Liver (tissue), 7 donors: ENCODE measurements at regions not wholly inside any gene's neighbourhood (a gene's known extent, or its start where the extent isn't known, plus 50 kb on each side); places are given as distances from the start of the nearest gene placed in this dataset.

ENCODE experiments used
- DNase-seq: peaks from one replicate; pipeline ENCODE4 v3.0.0-alpha.2; 2017; ENCODE audit warnings: low spot score
- H3K27ac ChIP-seq, 2 donors: one replicate each; pipeline ENCODE4 v1.7.0; 2013; ENCODE audit warnings: inconsistent platforms in 2 of 2, low read length in 2 of 2, control low read depth in 1 of 2, low read depth in 1 of 2, mild to moderate bottlenecking in 1 of 2
- H3K27me3 ChIP-seq, 4 donors: one replicate each; pipeline versions ENCODE4 v1.6.1 to v1.7.0; 2013; ENCODE audit warnings: low read length in 3 of 4, inconsistent platforms in 1 of 4, mild to moderate bottlenecking in 1 of 4, moderate library complexity in 1 of 4; ENCODE audit not compliant: control insufficient read depth in 4 of 4, insufficient read depth in 4 of 4
- H3K36me3 ChIP-seq, 4 donors: one replicate each; pipeline versions ENCODE4 v1.6.1 to v1.7.0; 2013; ENCODE audit warnings: low read length in 3 of 4, mild to moderate bottlenecking in 3 of 4, low read depth in 1 of 4, moderate library complexity in 1 of 4; ENCODE audit not compliant: control insufficient read depth in 4 of 4, insufficient read depth in 3 of 4
- H3K4me1 ChIP-seq, 4 donors: one replicate each; pipeline versions ENCODE4 v1.6.1 to v1.7.0; 2013; ENCODE audit warnings: low read length in 3 of 4, mild to moderate bottlenecking in 3 of 4, moderate library complexity in 1 of 4; ENCODE audit not compliant: control insufficient read depth in 4 of 4, insufficient read depth in 4 of 4
- H3K4me3 ChIP-seq, 3 donors: one replicate each; pipeline versions ENCODE4 v1.6.1 to v1.7.0; 2013; ENCODE audit warnings: low read length in 3 of 3, control low read depth in 1 of 3, low read depth in 1 of 3, mild to moderate bottlenecking in 1 of 3
- H3K9ac ChIP-seq, 2 donors: one replicate each; pipeline ENCODE4 v1.7.0; 2013; ENCODE audit warnings: low read length in 2 of 2, mild to moderate bottlenecking in 2 of 2, moderate library complexity in 2 of 2, control low read depth in 1 of 2, low read depth in 1 of 2
- H3K9me3 ChIP-seq, 4 donors: one replicate each; pipeline versions ENCODE4 v1.6.1 to v1.7.0; 2013; ENCODE audit warnings: low read length in 3 of 4; ENCODE audit not compliant: control insufficient read depth in 4 of 4
- EGR1 ChIP-seq, 2 donors: IDR thresholded peaks; 2 replicates each; pipeline ENCODE4 v1.6.1; 2016 to 2018; ENCODE audit warnings: antibody characterized with exemption in 2 of 2, low read depth in 2 of 2
- FOXA1 ChIP-seq: IDR thresholded peaks from 2 replicates; pipeline ENCODE4 v1.6.1; 2016; ENCODE audit warnings: antibody characterized with exemption
- FOXA2 ChIP-seq: IDR thresholded peaks from 2 replicates; pipeline ENCODE4 v1.6.1; 2016; ENCODE audit warnings: antibody characterized with exemption
- GABPA ChIP-seq, 2 donors: IDR thresholded peaks in 1 of 2; conservative IDR thresholded peaks in 1 of 2; 2 replicates each; pipeline ENCODE4 v1.6.1; 2016; ENCODE audit warnings: antibody characterized with exemption in 2 of 2, mild to moderate bottlenecking in 1 of 2, moderate library complexity in 1 of 2
- HNF4A ChIP-seq, 2 donors: conservative IDR thresholded peaks; 2 replicates each; pipeline ENCODE4 v1.6.1; 2016; ENCODE audit warnings: antibody characterized with exemption in 2 of 2, mild to moderate bottlenecking in 2 of 2
- HNF4G ChIP-seq: IDR thresholded peaks from 2 replicates; pipeline ENCODE4 v1.6.1; 2016; ENCODE audit warnings: antibody characterized with exemption
- JUND ChIP-seq, 2 donors: IDR thresholded peaks; 2 replicates each; pipeline ENCODE4 v1.6.1; 2016; ENCODE audit warnings: antibody characterized with exemption in 2 of 2
- NR2F2 ChIP-seq: IDR thresholded peaks from 2 replicates; pipeline ENCODE4 v1.6.1; 2016; ENCODE audit warnings: antibody characterized with exemption
- RAD21 ChIP-seq, 2 donors: IDR thresholded peaks; 2 replicates each; pipeline ENCODE4 v1.6.1; 2016; ENCODE audit warnings: antibody characterized with exemption in 2 of 2, mild to moderate bottlenecking in 2 of 2
- RXRA ChIP-seq, 2 donors: IDR thresholded peaks; 2 replicates each; pipeline ENCODE4 v1.6.1; 2017 to 2018; ENCODE audit warnings: antibody characterized with exemption in 2 of 2, mild to moderate bottlenecking in 1 of 2
- SP1 ChIP-seq: IDR thresholded peaks from 2 replicates; pipeline ENCODE4 v1.6.1; 2018; ENCODE audit warnings: antibody characterized with exemption, mild to moderate bottlenecking
- TAF1 ChIP-seq: conservative IDR thresholded peaks from 2 replicates; pipeline ENCODE4 v1.6.1; 2016; ENCODE audit warnings: antibody characterized with exemption, mild to moderate bottlenecking
- WGBS: extraction: QIAGEN DNeasy Blood & Tissue Kit; methylation state at CpG from one replicate; pipeline ENCODE4 v1.1.7; 2013; 5-methylcytosine and 5-hydroxymethylcytosine counted together
- TF ChIP-seq, protein P1 (sequence below): IDR thresholded peaks from 2 replicates; pipeline ENCODE4 v1.6.1; 2016; ENCODE audit warnings: antibody characterized with exemption, mild to moderate bottlenecking
- TF ChIP-seq, protein P2 (sequence below): IDR thresholded peaks from 2 replicates; pipeline ENCODE4 v1.6.1; 2016; ENCODE audit warnings: antibody characterized with exemption
- TF ChIP-seq, protein P3 (sequence below): IDR thresholded peaks from 2 replicates; pipeline ENCODE4 v1.6.1; 2016; ENCODE audit warnings: antibody characterized with exemption
- donor health status: healthy.
- donor health status: healthy.
- donor health status: healthy.
- donor health status: healthy.

GRCh38 chr7:53110425-53110824, 75.0 kb downstream of the POM121L12 start (continued):
- TF ChIP-seq, protein P1, sequence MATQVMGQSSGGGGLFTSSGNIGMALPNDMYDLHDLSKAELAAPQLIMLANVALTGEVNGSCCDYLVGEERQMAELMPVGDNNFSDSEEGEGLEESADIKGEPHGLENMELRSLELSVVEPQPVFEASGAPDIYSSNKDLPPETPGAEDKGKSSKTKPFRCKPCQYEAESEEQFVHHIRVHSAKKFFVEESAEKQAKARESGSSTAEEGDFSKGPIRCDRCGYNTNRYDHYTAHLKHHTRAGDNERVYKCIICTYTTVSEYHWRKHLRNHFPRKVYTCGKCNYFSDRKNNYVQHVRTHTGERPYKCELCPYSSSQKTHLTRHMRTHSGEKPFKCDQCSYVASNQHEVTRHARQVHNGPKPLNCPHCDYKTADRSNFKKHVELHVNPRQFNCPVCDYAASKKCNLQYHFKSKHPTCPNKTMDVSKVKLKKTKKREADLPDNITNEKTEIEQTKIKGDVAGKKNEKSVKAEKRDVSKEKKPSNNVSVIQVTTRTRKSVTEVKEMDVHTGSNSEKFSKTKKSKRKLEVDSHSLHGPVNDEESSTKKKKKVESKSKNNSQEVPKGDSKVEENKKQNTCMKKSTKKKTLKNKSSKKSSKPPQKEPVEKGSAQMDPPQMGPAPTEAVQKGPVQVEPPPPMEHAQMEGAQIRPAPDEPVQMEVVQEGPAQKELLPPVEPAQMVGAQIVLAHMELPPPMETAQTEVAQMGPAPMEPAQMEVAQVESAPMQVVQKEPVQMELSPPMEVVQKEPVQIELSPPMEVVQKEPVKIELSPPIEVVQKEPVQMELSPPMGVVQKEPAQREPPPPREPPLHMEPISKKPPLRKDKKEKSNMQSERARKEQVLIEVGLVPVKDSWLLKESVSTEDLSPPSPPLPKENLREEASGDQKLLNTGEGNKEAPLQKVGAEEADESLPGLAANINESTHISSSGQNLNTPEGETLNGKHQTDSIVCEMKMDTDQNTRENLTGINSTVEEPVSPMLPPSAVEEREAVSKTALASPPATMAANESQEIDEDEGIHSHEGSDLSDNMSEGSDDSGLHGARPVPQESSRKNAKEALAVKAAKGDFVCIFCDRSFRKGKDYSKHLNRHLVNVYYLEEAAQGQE = no peak
- TF ChIP-seq NR2F2 (no peak), FOXA2 (no peak), EGR1 (IDR thresholded peaks at IDR 0.05; ENCODE audit: low read depth in 2 of 2) (no peak), RXRA (IDR thresholded peaks at IDR 0.05) (no peak), GABPA (IDR thresholded peaks at IDR 0.05 in 1 of 2, conservative IDR thresholded peaks at IDR 0.05 in 1 of 2) (no peak), HNF4A (conservative IDR thresholded peaks at IDR 0.05) (no peak), SP1 (no peak), HNF4G (no peak), JUND (IDR thresholded peaks at IDR 0.05) (no peak)
- TF ChIP-seq, protein P2, sequence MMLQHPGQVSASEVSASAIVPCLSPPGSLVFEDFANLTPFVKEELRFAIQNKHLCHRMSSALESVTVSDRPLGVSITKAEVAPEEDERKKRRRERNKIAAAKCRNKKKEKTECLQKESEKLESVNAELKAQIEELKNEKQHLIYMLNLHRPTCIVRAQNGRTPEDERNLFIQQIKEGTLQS = no peak

DNA sequence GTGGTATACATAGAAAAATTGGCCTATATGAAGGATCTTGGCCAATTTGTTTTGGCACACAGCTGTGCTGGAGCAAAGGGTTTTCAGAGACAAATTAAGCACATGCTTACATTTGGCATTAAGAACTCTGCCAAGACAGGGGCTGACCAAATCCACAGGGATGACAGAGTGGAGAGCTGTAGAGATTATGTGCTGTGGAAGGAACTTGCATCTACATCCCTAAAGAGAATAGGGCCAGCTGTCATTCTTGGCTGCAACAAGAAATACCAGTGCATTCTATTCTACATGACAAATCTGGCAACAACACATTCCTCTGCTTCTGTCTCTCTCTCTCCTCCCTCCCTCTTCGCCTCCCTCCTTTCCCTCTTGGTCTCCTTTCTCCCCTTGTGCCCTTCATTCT, 75.6 kb downstream of the POM121L12 start:
- Histone ChIP-seq H3K36me3 (no peaks in the 10 kb centered on the region), H3K27ac (no peak overlapping the region), H3K4me3 (no peak overlapping the region), H3K9ac (no peak overlapping the region), H3K27me3 (peaks cover 0 to 3% (median 0%) of the 10 kb centered on the region in 4 donors), H3K9me3 (no peaks in the 10 kb centered on the region), H3K4me1 (no peaks in the 10 kb centered on the region)
- TF ChIP-seq HNF4G (no peak), RAD21 (IDR thresholded peaks at IDR 0.05) (no peak), FOXA1 (no peak), HNF4A (conservative IDR thresholded peaks at IDR 0.05) (no peak)
- TF ChIP-seq, protein P2 = no peak
- 58% methylated on average over 1 of the region's 1 CpG for WGBS
- no peak for DNase-seq

DNA sequence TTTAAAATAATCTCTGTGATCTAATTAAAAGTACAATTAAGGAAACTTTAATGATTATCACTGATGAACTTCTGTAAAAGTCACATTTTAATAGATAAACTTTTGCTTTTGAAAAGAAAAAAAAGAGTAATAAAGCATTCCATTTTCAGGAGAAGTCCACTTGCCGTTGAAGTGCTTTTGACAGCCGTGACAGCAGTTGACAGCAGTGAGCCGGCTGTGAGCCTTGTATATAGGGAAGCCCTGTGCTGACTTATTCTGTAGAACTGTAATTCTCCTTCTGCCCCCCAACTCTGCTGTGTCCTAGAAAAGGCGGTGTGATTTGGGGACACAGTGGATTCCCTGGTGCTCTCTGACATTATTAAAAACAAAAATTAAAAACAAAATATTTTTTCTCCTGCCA, 78.0 kb downstream of the POM121L12 start:
- no peak for TF ChIP-seq RXRA (IDR thresholded peaks at IDR 0.05)
- TF ChIP-seq HNF4G = no peak
- TF ChIP-seq, protein P3, sequence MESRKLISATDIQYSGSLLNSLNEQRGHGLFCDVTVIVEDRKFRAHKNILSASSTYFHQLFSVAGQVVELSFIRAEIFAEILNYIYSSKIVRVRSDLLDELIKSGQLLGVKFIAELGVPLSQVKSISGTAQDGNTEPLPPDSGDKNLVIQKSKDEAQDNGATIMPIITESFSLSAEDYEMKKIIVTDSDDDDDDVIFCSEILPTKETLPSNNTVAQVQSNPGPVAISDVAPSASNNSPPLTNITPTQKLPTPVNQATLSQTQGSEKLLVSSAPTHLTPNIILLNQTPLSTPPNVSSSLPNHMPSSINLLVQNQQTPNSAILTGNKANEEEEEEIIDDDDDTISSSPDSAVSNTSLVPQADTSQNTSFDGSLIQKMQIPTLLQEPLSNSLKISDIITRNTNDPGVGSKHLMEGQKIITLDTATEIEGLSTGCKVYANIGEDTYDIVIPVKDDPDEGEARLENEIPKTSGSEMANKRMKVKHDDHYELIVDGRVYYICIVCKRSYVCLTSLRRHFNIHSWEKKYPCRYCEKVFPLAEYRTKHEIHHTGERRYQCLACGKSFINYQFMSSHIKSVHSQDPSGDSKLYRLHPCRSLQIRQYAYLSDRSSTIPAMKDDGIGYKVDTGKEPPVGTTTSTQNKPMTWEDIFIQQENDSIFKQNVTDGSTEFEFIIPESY = no peak
- TF ChIP-seq JUND (IDR thresholded peaks at IDR 0.05) = no peak
- no peak for TF ChIP-seq SP1
- TF ChIP-seq TAF1 = no peak
- TF ChIP-seq HNF4A (conservative IDR thresholded peaks at IDR 0.05) = no peak
- TF ChIP-seq, protein P2 = no peak
- peaks cover 0 to 3% (median 0%) of the 10 kb centered on the region in 4 donors for H3K27me3 ChIP-seq
- no peaks in the 10 kb centered on the region for H3K4me1 ChIP-seq
- no peaks in the 10 kb centered on the region for H3K36me3 ChIP-seq
- no peak for DNase-seq
- H3K9me3 ChIP-seq = no peaks in the 10 kb centered on the region
- H3K27ac ChIP-seq = no peak overlapping the region
- no peak overlapping the region for H3K4me3 ChIP-seq
- 73% methylated on average over 4 of the region's 4 CpGs for WGBS
- no peak overlapping the region for H3K9ac ChIP-seq
